H9 (cell line): ENCODE measurements at regions not wholly inside any gene's neighbourhood (a gene's known extent, or its start where the extent isn't known, plus 50 kb on each side); places are given as distances from the start of the nearest gene placed in this dataset.

Experiments used
- DNase-seq: peaks from one replicate; pipeline ENCODE4 v3.0.0-alpha.2; 2017
- H2AFZ ChIP-seq: one replicate; pipeline ENCODE4 v1.6.1; 2013; ENCODE audit warnings: mild to moderate bottlenecking, low read length, control low read depth, moderate library complexity
- H2AK5ac ChIP-seq: 2 replicates; pipeline ENCODE4 v1.6.1; 2013; ENCODE audit warnings: low read length, control low read depth, mixed read lengths; ENCODE audit not compliant: insufficient read length
- H2BK120ac ChIP-seq: one replicate; pipeline ENCODE4 v1.6.1; 2013; ENCODE audit warnings: low read depth, mild to moderate bottlenecking, low read length, control low read depth, inconsistent platforms; ENCODE audit not compliant: poor library complexity, severe bottlenecking
- H2BK12ac ChIP-seq: 2 replicates; pipeline ENCODE4 v1.6.1; 2013; ENCODE audit warnings: low read length, control low read depth, mixed read lengths, low read depth; ENCODE audit not compliant: insufficient read length
- H2BK15ac ChIP-seq: 2 replicates; pipeline ENCODE4 v1.6.1; 2013; ENCODE audit warnings: low read depth, low read length, control low read depth
- H2BK20ac ChIP-seq: one replicate; pipeline ENCODE4 v1.6.1; 2013; ENCODE audit warnings: low read depth, mild to moderate bottlenecking, low read length, control low read depth, inconsistent platforms; ENCODE audit not compliant: poor library complexity, severe bottlenecking
- H2BK5ac ChIP-seq: 2 replicates; pipeline ENCODE4 v1.6.1; 2013; ENCODE audit warnings: low read length, control low read depth, mixed read lengths; ENCODE audit not compliant: insufficient read length
- H3K14ac ChIP-seq: 2 replicates; pipeline ENCODE4 v1.6.1; 2013; ENCODE audit warnings: low read length, control low read depth; ENCODE audit not compliant: insufficient read depth
- H3K18ac ChIP-seq: 2 replicates; pipeline ENCODE4 v1.6.1; 2013; ENCODE audit warnings: low read depth, mild to moderate bottlenecking, mixed read lengths, low read length, control low read depth; ENCODE audit not compliant: insufficient read length
- H3K23ac ChIP-seq: 2 replicates; pipeline ENCODE4 v1.6.1; 2013; ENCODE audit warnings: low read length, control low read depth, mixed read lengths, low read depth; ENCODE audit not compliant: insufficient read length
- H3K23me2 ChIP-seq: 2 replicates; pipeline ENCODE4 v1.6.1; 2013; ENCODE audit warnings: low read depth, mild to moderate bottlenecking, mixed read lengths, low read length, control low read depth; ENCODE audit not compliant: insufficient read length, poor library complexity, severe bottlenecking
- H3K27ac ChIP-seq: 2 replicates; pipeline ENCODE4 v1.5.1; 2013; ENCODE audit warnings: low read length, control low read depth, mixed read lengths, low read depth; ENCODE audit not compliant: insufficient read length
- H3K27me3 ChIP-seq: 2 replicates; pipeline ENCODE4 v1.6.1; 2013; ENCODE audit warnings: low read length, control low read depth, inconsistent platforms; ENCODE audit not compliant: insufficient read depth
- H3K4ac ChIP-seq: 2 replicates; pipeline ENCODE4 v1.6.1; 2013; ENCODE audit warnings: low read depth, mild to moderate bottlenecking, control low read depth, inconsistent platforms, low read length, moderate library complexity
- H3K4me1 ChIP-seq: 2 replicates; pipeline ENCODE4 v1.6.1; 2013; ENCODE audit warnings: low read length, control low read depth, inconsistent platforms; ENCODE audit not compliant: insufficient read depth
- H3K4me2 ChIP-seq: 2 replicates; pipeline ENCODE4 v1.6.1; 2013; ENCODE audit warnings: low read length, control low read depth, mixed read lengths; ENCODE audit not compliant: insufficient read length, insufficient read depth
- H3K56ac ChIP-seq: 2 replicates; pipeline ENCODE4 v1.6.1; 2013; ENCODE audit warnings: low read depth, mild to moderate bottlenecking, mixed read lengths, low read length, control low read depth; ENCODE audit not compliant: insufficient read length
- H3K79me1 ChIP-seq: 2 replicates; pipeline ENCODE4 v1.6.1; 2013; ENCODE audit warnings: low read depth, mild to moderate bottlenecking, moderate library complexity, low read length, control low read depth, inconsistent platforms; ENCODE audit not compliant: insufficient read depth, poor library complexity, severe bottlenecking
- H3K79me2 ChIP-seq: 2 replicates; pipeline ENCODE4 v1.6.1; 2013; ENCODE audit warnings: low read length, control low read depth, inconsistent platforms; ENCODE audit not compliant: insufficient read depth
- H3K9ac ChIP-seq: 2 replicates; pipeline ENCODE4 v1.6.1; 2013; ENCODE audit warnings: low read length, control low read depth, mixed read lengths; ENCODE audit not compliant: insufficient read length; ENCODE audit errors: extremely low read depth
- H3K9me3 ChIP-seq: one replicate; pipeline ENCODE4 v1.6.1; 2013; ENCODE audit warnings: low read depth, low read length, inconsistent platforms; ENCODE audit not compliant: control insufficient read depth
- H3T11ph ChIP-seq: one replicate; pipeline ENCODE4 v1.6.1; 2013; ENCODE audit warnings: mild to moderate bottlenecking, low read length, control low read depth, inconsistent platforms
- H4K20me1 ChIP-seq: one replicate; pipeline ENCODE4 v1.6.1; 2013; ENCODE audit not compliant: control insufficient read depth, insufficient read length, insufficient read depth
- H4K5ac ChIP-seq: 2 replicates; pipeline ENCODE4 v1.6.1; 2013; ENCODE audit warnings: low read depth, mild to moderate bottlenecking, mixed read lengths, low read length, control low read depth; ENCODE audit not compliant: insufficient read length
- H4K8ac ChIP-seq: replicated peaks from 2 replicates; pipeline ENCODE4 v1.6.1; 2013; ENCODE audit warnings: low read length, control low read depth, mixed read lengths, low read depth; ENCODE audit not compliant: insufficient read length
- H4K91ac ChIP-seq: 2 replicates; pipeline ENCODE4 v1.6.1; 2013; ENCODE audit warnings: low read depth, mild to moderate bottlenecking, moderate library complexity, mixed read lengths, low read length, control low read depth; ENCODE audit not compliant: insufficient read length
- H3K27ac Mint-ChIP-seq, 3 experiments: 2 replicates in 2 of 3; 3 replicates in 1 of 3; pipeline ENCODE4 v1.8.0; 2020 to 2021; ENCODE audit warnings: mixed read lengths in 3 of 3, mild to moderate bottlenecking in 1 of 3, moderate library complexity in 1 of 3
- H3K27me3 Mint-ChIP-seq: 2 replicates; pipeline ENCODE4 v1.8.0; 2021; ENCODE audit warnings: low read depth, mild to moderate bottlenecking, moderate library complexity, mixed read lengths
- H3K36me3 Mint-ChIP-seq, 3 experiments: 2 replicates in 2 of 3; 3 replicates in 1 of 3; pipeline ENCODE4 v1.8.0; 2020 to 2021; ENCODE audit warnings: low read depth in 3 of 3, mixed read lengths in 3 of 3; ENCODE audit not compliant: insufficient read depth in 1 of 3
- H3K4me1 Mint-ChIP-seq, 2 experiments: 2 replicates each; pipeline ENCODE4 v1.8.0; 2020; ENCODE audit warnings: mixed read lengths in 2 of 2
- H3K4me3 Mint-ChIP-seq, 2 experiments: 2 replicates in 1 of 2; 3 replicates in 1 of 2; pipeline ENCODE4 v1.8.0; 2020 to 2021; ENCODE audit warnings: mild to moderate bottlenecking in 2 of 2, mixed read lengths in 2 of 2, moderate library complexity in 1 of 2
- H3K9me3 Mint-ChIP-seq, 2 experiments: 2 replicates in 1 of 2; 3 replicates in 1 of 2; pipeline ENCODE4 v1.8.0; 2020; ENCODE audit warnings: mild to moderate bottlenecking in 2 of 2, mixed read lengths in 2 of 2, moderate library complexity in 1 of 2
- WGBS: extraction: QIAGEN DNeasy Blood & Tissue Kit; methylation state at CpG from one replicate; pipeline ENCODE4 v1.1.7; 2013; ENCODE audit warnings: missing lambda C conversion rate, low lambda C conversion rate, mixed read lengths; ENCODE audit not compliant: insufficient read length; ENCODE audit errors: extremely low coverage; 5-methylcytosine and 5-hydroxymethylcytosine counted together
- TF ChIP-seq, protein P1 (sequence below): fragments of 200-600 bp; sonication (generic); conservative IDR thresholded peaks from 3 replicates; pipeline ENCODE4 v1.8.0; 2021; ENCODE audit warnings: antibody characterized with exemption, mild to moderate bottlenecking

DNA sequence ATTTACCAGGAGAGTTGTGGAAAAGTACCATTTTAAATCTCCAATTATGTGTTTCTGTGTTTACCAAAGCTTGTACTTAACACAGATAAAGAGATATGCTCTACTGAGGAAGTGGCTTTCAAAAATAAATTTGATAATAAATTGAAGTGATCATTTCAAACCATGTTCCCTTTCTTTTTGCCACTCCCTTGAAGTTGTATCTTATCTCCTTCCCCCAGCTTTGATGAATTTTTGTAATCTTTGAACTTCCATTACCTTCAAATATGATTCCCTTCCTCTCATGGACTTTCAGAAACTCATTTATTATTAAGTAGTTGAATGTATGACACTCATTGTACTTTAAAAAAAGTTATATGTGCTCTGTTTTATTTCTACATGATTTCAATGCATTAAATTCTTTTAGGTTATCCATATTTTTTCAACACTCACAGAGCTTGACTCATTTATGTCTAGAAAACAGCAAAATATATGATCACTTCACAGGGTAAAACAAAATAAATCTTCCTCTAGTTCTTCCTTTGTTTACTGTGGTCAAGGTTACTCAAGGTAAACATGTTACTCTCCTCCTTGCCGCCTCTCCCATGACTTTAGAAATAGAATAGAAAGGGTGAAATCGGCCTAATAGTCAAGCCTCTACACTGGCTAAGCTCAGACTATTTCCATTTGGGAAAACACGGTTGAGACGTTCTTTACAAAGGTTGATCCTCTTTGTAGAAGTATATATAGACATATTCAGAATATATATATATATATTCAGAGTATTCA is 251.2 kb upstream of the SPRY2 start:
- no peak overlapping the region for H3K18ac ChIP-seq
- no peak overlapping the region for H3T11ph ChIP-seq
- Mint-ChIP-seq H3K9me3 (peaks cover 5 to 8% of the 10 kb centered on the region in 2 experiments; a peak in 3 of 5 replicates), H3K27ac (no peak overlapping the region), H3K4me1 (peaks cover 0 to 2% of the 10 kb centered on the region in 2 experiments; a peak in 3 of 4 replicates), H3K36me3 (peaks cover 1 to 11% (median 5%) of the 10 kb centered on the region in 3 experiments; a peak in 5 of 7 replicates), H3K4me3 (no peak overlapping the region), H3K27me3 (no peaks in the 10 kb centered on the region)
- H3K79me2 ChIP-seq = no peaks in the 10 kb centered on the region
- no CpG with 5 or more reads among the region's 4 CpGs for WGBS
- no peak overlapping the region for H3K4ac ChIP-seq
- TF ChIP-seq, protein P1, sequence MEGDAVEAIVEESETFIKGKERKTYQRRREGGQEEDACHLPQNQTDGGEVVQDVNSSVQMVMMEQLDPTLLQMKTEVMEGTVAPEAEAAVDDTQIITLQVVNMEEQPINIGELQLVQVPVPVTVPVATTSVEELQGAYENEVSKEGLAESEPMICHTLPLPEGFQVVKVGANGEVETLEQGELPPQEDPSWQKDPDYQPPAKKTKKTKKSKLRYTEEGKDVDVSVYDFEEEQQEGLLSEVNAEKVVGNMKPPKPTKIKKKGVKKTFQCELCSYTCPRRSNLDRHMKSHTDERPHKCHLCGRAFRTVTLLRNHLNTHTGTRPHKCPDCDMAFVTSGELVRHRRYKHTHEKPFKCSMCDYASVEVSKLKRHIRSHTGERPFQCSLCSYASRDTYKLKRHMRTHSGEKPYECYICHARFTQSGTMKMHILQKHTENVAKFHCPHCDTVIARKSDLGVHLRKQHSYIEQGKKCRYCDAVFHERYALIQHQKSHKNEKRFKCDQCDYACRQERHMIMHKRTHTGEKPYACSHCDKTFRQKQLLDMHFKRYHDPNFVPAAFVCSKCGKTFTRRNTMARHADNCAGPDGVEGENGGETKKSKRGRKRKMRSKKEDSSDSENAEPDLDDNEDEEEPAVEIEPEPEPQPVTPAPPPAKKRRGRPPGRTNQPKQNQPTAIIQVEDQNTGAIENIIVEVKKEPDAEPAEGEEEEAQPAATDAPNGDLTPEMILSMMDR = no peak
- no peak overlapping the region for H3K23ac ChIP-seq
- no peak for DNase-seq
- H3K23me2 ChIP-seq = no peaks in the 10 kb centered on the region
- no peaks in the 10 kb centered on the region for H3K9me3 ChIP-seq
- H4K20me1 ChIP-seq = no peaks in the 10 kb centered on the region
- H3K4me2 ChIP-seq = no peak overlapping the region
- no peaks in the 10 kb centered on the region for H3K4me1 ChIP-seq
- H2BK20ac ChIP-seq = no peak overlapping the region
- H3K14ac ChIP-seq = no peak overlapping the region
- H4K5ac ChIP-seq = no peak overlapping the region
- no peaks in the 10 kb centered on the region for H3K27me3 ChIP-seq
- no peak overlapping the region for H3K56ac ChIP-seq
- H4K8ac ChIP-seq = no peak overlapping the region
- H4K91ac ChIP-seq = no peak overlapping the region
- H2BK12ac ChIP-seq = no peak overlapping the region
- no peak overlapping the region for H2BK15ac ChIP-seq
- no peak overlapping the region for H3K27ac ChIP-seq
- no peak overlapping the region for H2AK5ac ChIP-seq
- no peak overlapping the region for H2BK120ac ChIP-seq
- H2AFZ ChIP-seq = no peak overlapping the region
- no peak overlapping the region for H2BK5ac ChIP-seq
- no peak overlapping the region for H3K9ac ChIP-seq
- H3K79me1 ChIP-seq = no peaks in the 10 kb centered on the region
